Nephron progenitor cell (in vitro differentiated cells): ENCODE measurements at regions not wholly inside any gene's neighbourhood (a gene's known extent, or its start where the extent isn't known, plus 50 kb on each side); places are given as distances from the start of the nearest gene placed in this dataset.

Experiments used
- DNase-seq: peaks from one replicate; pipeline ENCODE4 v3.0.0; 2021
- H3K27ac Mint-ChIP-seq: 2 replicates; pipeline ENCODE4 v1.8.0; 2021; ENCODE audit warnings: mild to moderate bottlenecking, moderate library complexity, mixed read lengths
- H3K27me3 Mint-ChIP-seq: 2 replicates; pipeline ENCODE4 v1.8.0; 2021; ENCODE audit warnings: mild to moderate bottlenecking, low read depth, mixed read lengths; ENCODE audit not compliant: poor library complexity
- H3K36me3 Mint-ChIP-seq: 2 replicates; pipeline ENCODE4 v1.8.0; 2021; ENCODE audit warnings: low read depth, mixed read lengths
- H3K4me1 Mint-ChIP-seq: 2 replicates; pipeline ENCODE4 v1.8.0; 2021; ENCODE audit warnings: mixed read lengths
- H3K4me3 Mint-ChIP-seq: 2 replicates; pipeline ENCODE4 v1.8.0; 2021; ENCODE audit warnings: mild to moderate bottlenecking, moderate library complexity, mixed read lengths
- H3K9me3 Mint-ChIP-seq: 2 replicates; pipeline ENCODE4 v1.8.0; 2021; ENCODE audit warnings: mild to moderate bottlenecking, moderate library complexity, mixed read lengths
- CTCF ChIP-seq: fragments of 200-600 bp; sonication (generic); IDR thresholded peaks from 2 replicates; pipeline ENCODE4 v1.5.0; 2021; ENCODE audit warnings: antibody characterized with exemption

- H3K4me1 Mint-ChIP-seq = peaks cover 12% of the 10 kb centered on the region
- peaks cover 11% of the 10 kb centered on the region for H3K27me3 Mint-ChIP-seq
- no peak for TF ChIP-seq CTCF
- H3K36me3 Mint-ChIP-seq = no peaks in the 10 kb centered on the region
- no peak overlapping the region for H3K27ac Mint-ChIP-seq
- H3K9me3 Mint-ChIP-seq = no peaks in the 10 kb centered on the region
- DNase-seq = no peak
- H3K4me3 Mint-ChIP-seq = no peak overlapping the region
Measured at GRCh38 chr10:44326474-44327030, 58.3 kb downstream of the CXCL12 start.

GRCh38 chr10:44325596-44326307, 59.1 kb downstream of the CXCL12 start:
- no peak for TF ChIP-seq CTCF

DNA sequence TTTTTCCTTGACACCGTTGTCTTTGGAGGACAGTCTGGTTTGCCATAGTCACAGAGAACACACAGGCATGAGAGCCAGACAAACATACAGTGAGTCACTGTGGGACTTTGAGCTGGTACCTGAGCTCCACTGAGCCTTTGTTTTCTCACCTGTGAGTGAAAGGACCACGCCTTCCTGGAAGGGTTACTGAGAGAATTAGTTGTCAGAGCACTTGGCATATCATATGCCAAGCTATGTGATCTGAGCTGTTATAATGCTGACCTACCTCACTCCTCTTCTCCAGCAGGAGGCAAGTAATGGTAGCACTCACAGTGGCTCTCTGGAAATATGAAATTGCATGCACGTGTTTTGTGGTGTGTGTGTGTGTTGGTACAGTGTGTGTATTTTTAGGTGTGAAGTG, 59.7 kb downstream of the CXCL12 start:
- peaks cover 15% of the 10 kb centered on the region for H3K27me3 Mint-ChIP-seq
- H3K36me3 Mint-ChIP-seq = no peaks in the 10 kb centered on the region
- no peak for DNase-seq
- H3K27ac Mint-ChIP-seq = no peak overlapping the region
- H3K4me1 Mint-ChIP-seq = peaks cover 12% of the 10 kb centered on the region
- H3K4me3 Mint-ChIP-seq = no peak overlapping the region
- no peak for TF ChIP-seq CTCF
- no peaks in the 10 kb centered on the region for H3K9me3 Mint-ChIP-seq

More at GRCh38 chr10:44325596-44326307, 59.1 kb downstream of the CXCL12 start:
- no peak for DNase-seq
- Mint-ChIP-seq H3K4me1 (peaks cover 12% of the 10 kb centered on the region), H3K27me3 (peaks cover 11% of the 10 kb centered on the region), H3K9me3 (no peaks in the 10 kb centered on the region), H3K27ac (no peak overlapping the region), H3K36me3 (no peaks in the 10 kb centered on the region), H3K4me3 (no peak overlapping the region)

- Mint-ChIP-seq H3K4me3 (no peak overlapping the region), H3K9me3 (no peaks in the 10 kb centered on the region), H3K27me3 (peaks cover 12% of the 10 kb centered on the region), H3K4me1 (peaks cover 12% of the 10 kb centered on the region), H3K27ac (no peak overlapping the region), H3K36me3 (no peaks in the 10 kb centered on the region)
- no peak for DNase-seq
- TF ChIP-seq CTCF = no peak
Measured at GRCh38 chr10:44323838-44324237, 61.1 kb downstream of the CXCL12 start.

GRCh38 chr10:44322137-44322536, 62.8 kb downstream of the CXCL12 start:
- no peak for TF ChIP-seq CTCF
- H3K27ac Mint-ChIP-seq = no peak overlapping the region
- DNase-seq = no peak
- no peaks in the 10 kb centered on the region for H3K9me3 Mint-ChIP-seq
- H3K36me3 Mint-ChIP-seq = no peaks in the 10 kb centered on the region
- H3K4me1 Mint-ChIP-seq = peaks cover 15% of the 10 kb centered on the region
- no peak overlapping the region for H3K4me3 Mint-ChIP-seq
- H3K27me3 Mint-ChIP-seq = peaks cover 13% of the 10 kb centered on the region

GRCh38 chr10:44320756-44321155, 64.1 kb downstream of the CXCL12 start:
- no peak for DNase-seq
- no peaks in the 10 kb centered on the region for H3K9me3 Mint-ChIP-seq
- no peak overlapping the region for H3K4me3 Mint-ChIP-seq
- peaks cover 15% of the 10 kb centered on the region for H3K27me3 Mint-ChIP-seq
- H3K4me1 Mint-ChIP-seq = peaks cover 13% of the 10 kb centered on the region
- H3K27ac Mint-ChIP-seq = no peak overlapping the region
- H3K36me3 Mint-ChIP-seq = no peaks in the 10 kb centered on the region
- TF ChIP-seq CTCF = no peak
